Stomach (tissue), 4 donors: ENCODE measurements at regions not wholly inside any gene's neighbourhood (a gene's known extent, or its start where the extent isn't known, plus 50 kb on each side); places are given as distances from the start of the nearest gene placed in this dataset.

Experiments used
- CTCF ChIP-seq, 7 experiments: fragments of 450-650 bp in 4 of 7; fragments of 200-600 bp in 3 of 7; sonication (generic) in 3 of 7; IDR thresholded peaks; one replicate each; pipeline ENCODE4 v1.5.1; 2016 to 2019; ENCODE audit warnings: antibody characterized with exemption in 7 of 7, control low read depth in 2 of 7, mild to moderate bottlenecking in 1 of 7
- EP300 ChIP-seq: sonication (generic); formaldehyde crosslinking; IDR thresholded peaks from one replicate; pipeline ENCODE4 v1.6.1; 2017; ENCODE audit warnings: antibody characterized with exemption
- POLR2A ChIP-seq, 4 donors: fragments of 450-650 bp; IDR thresholded peaks; one replicate each; pipeline ENCODE4 v1.6.1; 2016; ENCODE audit warnings: antibody characterized with exemption in 4 of 4, control low read depth in 2 of 4, mild to moderate bottlenecking in 1 of 4, moderate library complexity in 1 of 4
- POLR2AphosphoS5 ChIP-seq, 3 donors: sonication (generic); formaldehyde crosslinking; IDR thresholded peaks; one replicate each; pipeline ENCODE4 v1.6.1; 2016; ENCODE audit warnings: antibody characterized with exemption in 3 of 3

DNA sequence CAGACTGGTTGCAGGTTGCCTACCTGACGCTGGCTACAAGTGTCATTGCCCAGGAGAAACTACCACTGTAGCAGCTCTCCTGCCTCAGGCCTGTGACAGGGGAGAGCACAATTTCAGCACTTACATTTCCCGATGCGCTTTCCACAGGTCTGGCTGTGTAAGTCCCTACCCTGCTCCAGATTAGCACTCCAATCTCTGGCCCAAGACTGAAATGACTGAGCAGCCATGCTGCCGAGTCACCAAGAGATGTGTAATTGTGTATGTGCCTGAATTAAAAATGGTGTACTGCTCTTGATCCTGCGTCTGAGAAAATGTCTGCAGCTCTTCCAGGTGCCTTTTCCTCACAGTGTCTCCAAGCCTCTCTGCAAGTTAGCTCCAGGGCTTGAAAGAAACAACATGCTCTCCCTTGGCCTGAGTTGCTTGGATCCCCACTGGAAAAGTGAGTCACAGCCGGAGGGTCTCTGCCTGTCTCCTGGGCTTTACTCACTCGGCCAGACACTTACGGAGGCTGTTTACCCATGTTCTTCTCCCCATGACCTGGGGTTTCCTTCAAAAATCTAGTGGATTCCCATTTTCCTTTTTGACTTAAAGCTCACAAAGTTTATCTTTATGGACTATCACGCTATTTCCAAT lies 1001.7 kb upstream of the KCND2 start:
- TF ChIP-seq POLR2A (IDR thresholded peaks at IDR 0.05) (no peak), CTCF (IDR thresholded peaks at IDR 0.05) (no peak), POLR2AphosphoS5 (IDR thresholded peaks at IDR 0.05) (no peak), EP300 (no peak)
